ENCODE measurements at regions not wholly inside any gene's neighbourhood (a gene's known extent, or its start where the extent isn't known, plus 50 kb on each side); places are given as distances from the start of the nearest gene placed in this dataset.

- DNase-seq (ENCODE audit: low read depth), result no peak
These were observed 366.3 kb upstream of the EPHA7 start for GRCh38 chr6:93785694-93786030.

GRCh38 chr6:93784794-93785693 is 365.7 kb upstream of the EPHA7 start:
- peak; percentile 53 for DNase-seq (ENCODE audit: low read depth)

- no peak for DNase-seq (ENCODE audit: low read depth)
These were observed 359.9 kb upstream of the EPHA7 start for GRCh38 chr6:93779086-93779841.

GRCh38 chr6:93759190-93759589 is 339.8 kb upstream of the EPHA7 start:
- DNase-seq (ENCODE audit: low read depth), result no peak

- DNase-seq (ENCODE audit: low read depth), result no peak
These were observed 332.6 kb upstream of the EPHA7 start for GRCh38 chr6:93751969-93752368.

- no peak for DNase-seq (ENCODE audit: low read depth)
These were observed 330.6 kb upstream of the EPHA7 start for GRCh38 chr6:93749930-93750329.

GRCh38 chr6:93749191-93749590 is 329.8 kb upstream of the EPHA7 start:
- DNase-seq (ENCODE audit: low read depth), result no peak

- no peak for DNase-seq (ENCODE audit: low read depth)
These were observed 327.5 kb upstream of the EPHA7 start for GRCh38 chr6:93746892-93747291.

GRCh38 chr6:93745306-93745705 is 325.9 kb upstream of the EPHA7 start:
- DNase-seq (ENCODE audit: low read depth), result no peak

GRCh38 chr6:93735099-93735498 is 315.7 kb upstream of the EPHA7 start:
- DNase-seq (ENCODE audit: low read depth), result no peak

GRCh38 chr6:93731306-93731705 is 311.9 kb upstream of the EPHA7 start:
- DNase-seq (ENCODE audit: low read depth), result no peak

- no peak for DNase-seq (ENCODE audit: low read depth)
These were observed 308.8 kb upstream of the EPHA7 start for GRCh38 chr6:93728150-93728549.

- DNase-seq (ENCODE audit: low read depth), result no peak
These were observed 308.1 kb upstream of the EPHA7 start for GRCh38 chr6:93727447-93727846.

GRCh38 chr6:93721386-93722048 is 302.2 kb upstream of the EPHA7 start:
- DNase-seq (ENCODE audit: low read depth), result peak; percentile 0

GRCh38 chr6:93713974-93714373 is 294.6 kb upstream of the EPHA7 start:
- no peak for DNase-seq (ENCODE audit: low read depth)

- no peak for DNase-seq (ENCODE audit: low read depth)
These were observed 284.1 kb upstream of the EPHA7 start for GRCh38 chr6:93703431-93703830.

GRCh38 chr6:93701526-93701925 is 282.2 kb upstream of the EPHA7 start:
- DNase-seq (ENCODE audit: low read depth), result no peak

- DNase-seq (ENCODE audit: low read depth), result no peak
These were observed 266.1 kb upstream of the EPHA7 start for GRCh38 chr6:93685494-93685893.

GRCh38 chr6:93684339-93684738 is 265.0 kb upstream of the EPHA7 start:
- no peak for DNase-seq (ENCODE audit: low read depth)

GRCh38 chr6:93679836-93680235 is 260.5 kb upstream of the EPHA7 start:
- DNase-seq (ENCODE audit: low read depth), result no peak

GRCh38 chr6:93678841-93679454 is 259.6 kb upstream of the EPHA7 start:
- DNase-seq (ENCODE audit: low read depth), result no peak

GRCh38 chr6:93677264-93677965 is 258.1 kb upstream of the EPHA7 start:
- DNase-seq (ENCODE audit: low read depth), result no peak
